NT2/D1 (cell line): ENCODE measurements at regions not wholly inside any gene's neighbourhood (a gene's known extent, or its start where the extent isn't known, plus 50 kb on each side); places are given as distances from the start of the nearest gene placed in this dataset.

Experiments used
- DNase-seq: peaks from one replicate; pipeline ENCODE4 v3.0.0-alpha.2; 2011; ENCODE audit warnings: low read depth, low spot score
- H3K27me3 ChIP-seq: 2 replicates; pipeline ENCODE4 v1.6.0; 2011; ENCODE audit warnings: mild to moderate bottlenecking; ENCODE audit not compliant: insufficient read length, insufficient read depth
- H3K36me3 ChIP-seq: 2 replicates; pipeline ENCODE4 v1.6.1; 2011; ENCODE audit warnings: mild to moderate bottlenecking, low read length, mixed read lengths; ENCODE audit not compliant: insufficient read depth, insufficient read length
- H3K4me1 ChIP-seq: 2 replicates; pipeline ENCODE4 v1.5.1; 2011; ENCODE audit not compliant: insufficient read depth, insufficient read length
- H3K4me3 ChIP-seq: 2 replicates; pipeline ENCODE4 v1.5.1; 2011; ENCODE audit warnings: low read depth; ENCODE audit not compliant: insufficient read length
- H3K9ac ChIP-seq: 2 replicates; pipeline ENCODE4 v1.6.0; 2011; ENCODE audit warnings: low read depth; ENCODE audit not compliant: insufficient read length
- H3K9me3 ChIP-seq: 2 replicates; pipeline ENCODE4 v1.5.1; 2011; ENCODE audit warnings: mild to moderate bottlenecking, low read length; ENCODE audit not compliant: insufficient read depth
- SUZ12 ChIP-seq: IDR thresholded peaks from 2 replicates; pipeline ENCODE4 v1.6.1; 2011; ENCODE audit not compliant: insufficient read length, insufficient read depth; ENCODE audit errors: extremely low read depth
- YY1 ChIP-seq: IDR thresholded peaks from 2 replicates; pipeline ENCODE4 v1.6.1; 2011; ENCODE audit not compliant: insufficient read length, insufficient read depth
- ZNF274 ChIP-seq: IDR thresholded peaks from 2 replicates; pipeline ENCODE4 v1.6.1; 2011; ENCODE audit warnings: mild to moderate bottlenecking, low read depth, low read length

- Histone ChIP-seq H3K9me3 (no peaks in the 10 kb centered on the region), H3K4me1 (no peaks in the 10 kb centered on the region), H3K9ac (no peak overlapping the region), H3K4me3 (no peak overlapping the region), H3K36me3 (no peaks in the 10 kb centered on the region), H3K27me3 (no peaks in the 10 kb centered on the region)
- DNase-seq: no peak
- no peak for TF ChIP-seq SUZ12
- TF ChIP-seq YY1: no peak
- TF ChIP-seq ZNF274: no peak
Measured at GRCh38 chr4:137200322-137200721, 332.0 kb downstream of the PCDH18 start.

DNA sequence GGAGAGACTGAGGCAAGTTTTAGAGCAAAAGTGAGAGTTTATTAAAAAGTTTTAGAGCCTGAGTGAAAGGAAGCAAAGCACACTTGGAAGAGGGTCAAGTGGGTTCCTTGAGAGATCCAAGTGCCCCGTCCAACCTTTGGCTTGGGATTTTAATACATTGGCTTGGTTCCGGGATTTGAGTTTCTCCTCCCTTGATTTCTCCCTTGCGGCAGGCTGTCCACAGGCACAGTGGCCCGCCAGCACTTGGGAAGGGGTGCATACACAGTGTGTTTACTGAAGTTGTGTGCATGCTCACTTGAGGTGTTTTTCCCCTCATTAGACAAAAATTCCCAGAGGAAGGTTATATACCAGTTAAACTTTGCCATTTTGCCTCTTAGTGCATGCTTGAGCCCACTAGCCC lies 333.5 kb downstream of the PCDH18 start:
- Histone ChIP-seq H3K9ac (no peak overlapping the region), H3K4me3 (no peak overlapping the region), H3K4me1 (no peaks in the 10 kb centered on the region), H3K36me3 (no peaks in the 10 kb centered on the region), H3K9me3 (no peaks in the 10 kb centered on the region), H3K27me3 (no peaks in the 10 kb centered on the region)
- DNase-seq: no peak
- TF ChIP-seq YY1: no peak
- no peak for TF ChIP-seq ZNF274
- no peak for TF ChIP-seq SUZ12

- TF ChIP-seq SUZ12 (no peak), ZNF274 (no peak), YY1 (no peak)
- Histone ChIP-seq H3K9ac (no peak overlapping the region), H3K36me3 (no peaks in the 10 kb centered on the region), H3K27me3 (no peaks in the 10 kb centered on the region), H3K9me3 (no peaks in the 10 kb centered on the region), H3K4me1 (no peaks in the 10 kb centered on the region), H3K4me3 (no peak overlapping the region)
- DNase-seq: no peak
Measured at GRCh38 chr4:137194670-137195069, 337.6 kb downstream of the PCDH18 start.

DNA sequence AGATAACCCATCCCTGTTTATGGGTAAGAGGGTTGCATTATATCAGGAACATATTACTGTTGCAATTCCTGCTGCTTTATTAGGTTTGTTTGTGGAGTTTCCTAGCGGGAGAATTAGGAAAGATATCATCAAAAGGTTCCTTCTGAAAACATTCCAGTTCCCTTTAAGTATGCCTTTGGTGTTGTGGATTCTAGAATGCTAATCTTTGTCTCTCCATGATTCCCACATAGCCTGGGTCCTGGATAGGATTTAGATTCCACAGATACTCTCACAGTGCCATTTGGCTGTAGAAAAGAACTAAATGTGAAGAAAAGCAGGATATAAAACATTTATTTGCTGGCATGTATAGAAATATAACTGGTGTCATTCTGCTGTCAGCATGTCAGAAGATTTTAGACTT lies 338.7 kb downstream of the PCDH18 start:
- Histone ChIP-seq H3K27me3 (no peaks in the 10 kb centered on the region), H3K9ac (no peak overlapping the region), H3K4me3 (no peak overlapping the region), H3K9me3 (no peaks in the 10 kb centered on the region), H3K36me3 (no peaks in the 10 kb centered on the region), H3K4me1 (no peaks in the 10 kb centered on the region)
- no peak for DNase-seq
- TF ChIP-seq SUZ12: no peak
- TF ChIP-seq YY1: no peak
- no peak for TF ChIP-seq ZNF274

DNA sequence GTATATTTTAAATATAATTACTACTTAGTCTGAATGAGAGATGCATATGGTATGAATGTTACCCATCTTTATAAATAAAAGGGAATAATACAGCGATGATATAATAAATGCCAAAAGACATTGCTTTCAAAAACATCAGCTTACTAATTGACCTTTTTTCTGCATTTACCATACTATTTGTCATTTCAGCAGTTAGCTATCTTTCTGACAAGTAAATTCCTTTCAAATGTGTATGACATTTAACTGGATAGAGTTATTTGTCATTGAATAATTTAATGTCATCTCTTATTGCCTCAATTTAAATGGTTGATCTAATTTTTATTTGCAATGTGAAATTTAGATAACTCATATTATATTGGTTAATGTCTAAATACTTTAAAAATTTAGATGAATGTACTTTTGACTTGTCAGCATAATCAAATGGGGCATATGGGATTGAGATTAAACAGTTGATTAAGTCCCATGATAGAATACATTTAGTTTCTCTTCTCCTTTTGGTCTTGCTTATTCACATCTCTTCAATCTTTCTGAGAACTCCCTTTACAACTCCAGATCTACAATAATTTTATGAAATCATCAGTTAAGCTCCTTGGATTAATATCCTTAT lies 350.9 kb downstream of the PCDH18 start:
- no peak for TF ChIP-seq SUZ12
- no peak for TF ChIP-seq ZNF274
- TF ChIP-seq YY1: no peak
- Histone ChIP-seq H3K36me3 (no peaks in the 10 kb centered on the region), H3K4me3 (no peak overlapping the region), H3K9ac (no peak overlapping the region), H3K9me3 (no peaks in the 10 kb centered on the region), H3K27me3 (no peaks in the 10 kb centered on the region), H3K4me1 (no peaks in the 10 kb centered on the region)
- no peak for DNase-seq

DNA sequence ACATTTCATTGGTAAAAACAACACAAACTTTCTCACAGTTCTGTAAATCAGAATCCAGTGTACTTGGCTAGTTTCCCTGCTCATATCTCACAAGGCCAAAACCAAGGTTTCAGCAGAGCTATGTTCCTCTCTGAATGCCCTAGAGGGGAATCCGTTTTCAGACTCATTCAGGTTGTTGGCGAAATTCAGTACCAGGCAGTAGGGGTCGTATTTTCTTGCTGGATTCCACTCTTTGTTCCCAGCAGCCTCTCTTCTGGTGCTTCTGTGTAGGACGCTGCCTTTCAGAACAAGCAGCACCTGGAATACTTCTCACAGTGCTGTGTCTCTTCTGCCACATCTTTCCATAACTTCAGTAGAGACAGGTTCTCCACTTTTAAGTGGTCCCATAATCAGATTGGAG lies 351.9 kb downstream of the PCDH18 start:
- no peak overlapping the region for H3K9ac ChIP-seq
- no peak overlapping the region for H3K4me3 ChIP-seq
- no peaks in the 10 kb centered on the region for H3K27me3 ChIP-seq
- no peaks in the 10 kb centered on the region for H3K36me3 ChIP-seq
- TF ChIP-seq YY1 (no peak), ZNF274 (no peak), SUZ12 (no peak)
- no peak for DNase-seq
- H3K9me3 ChIP-seq: no peaks in the 10 kb centered on the region
- no peaks in the 10 kb centered on the region for H3K4me1 ChIP-seq

DNA sequence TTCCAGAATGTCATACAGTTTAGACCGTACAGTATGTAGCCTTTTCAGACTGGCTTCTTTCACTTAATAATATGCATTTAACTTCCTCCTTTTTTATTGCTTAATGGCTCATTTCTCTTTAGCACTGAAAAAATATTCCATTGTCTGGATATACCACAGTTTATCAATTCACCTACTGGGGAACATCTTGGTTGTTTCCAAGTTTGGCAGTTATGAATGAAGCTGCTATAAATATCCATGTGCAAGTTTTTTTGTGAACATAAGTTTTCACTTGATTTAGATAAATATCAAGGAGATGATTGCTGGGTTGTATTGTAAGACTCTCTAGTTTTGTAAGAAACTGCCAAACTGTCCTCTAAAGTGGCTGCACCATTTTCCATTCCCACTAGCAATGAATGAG lies 375.5 kb downstream of the PCDH18 start:
- Histone ChIP-seq H3K9me3 (no peaks in the 10 kb centered on the region), H3K36me3 (no peaks in the 10 kb centered on the region), H3K9ac (no peak overlapping the region), H3K4me1 (no peaks in the 10 kb centered on the region), H3K4me3 (no peak overlapping the region), H3K27me3 (no peaks in the 10 kb centered on the region)
- TF ChIP-seq ZNF274 (no peak), YY1 (no peak), SUZ12 (no peak)
- DNase-seq: no peak
